ENCODE measurements at regions not wholly inside any gene's neighbourhood (a gene's known extent, or its start where the extent isn't known, plus 50 kb on each side); places are given as distances from the start of the nearest gene placed in this dataset.

- no peak for TF ChIP-seq FOXK1 (CRISPR knock-in tag; IDR thresholded peaks at IDR 0.05)
- no peak for TF ChIP-seq ZNF263 (CRISPR knock-in tag; IDR thresholded peaks at IDR 0.05; ENCODE audit: low read depth)
- TF ChIP-seq TEAD1 (CRISPR knock-in tag; IDR thresholded peaks at IDR 0.05): no peak
These were observed 303.9 kb downstream of the FZD1 start (continued) for GRCh38 chr7:91568138-91568537.

DNA sequence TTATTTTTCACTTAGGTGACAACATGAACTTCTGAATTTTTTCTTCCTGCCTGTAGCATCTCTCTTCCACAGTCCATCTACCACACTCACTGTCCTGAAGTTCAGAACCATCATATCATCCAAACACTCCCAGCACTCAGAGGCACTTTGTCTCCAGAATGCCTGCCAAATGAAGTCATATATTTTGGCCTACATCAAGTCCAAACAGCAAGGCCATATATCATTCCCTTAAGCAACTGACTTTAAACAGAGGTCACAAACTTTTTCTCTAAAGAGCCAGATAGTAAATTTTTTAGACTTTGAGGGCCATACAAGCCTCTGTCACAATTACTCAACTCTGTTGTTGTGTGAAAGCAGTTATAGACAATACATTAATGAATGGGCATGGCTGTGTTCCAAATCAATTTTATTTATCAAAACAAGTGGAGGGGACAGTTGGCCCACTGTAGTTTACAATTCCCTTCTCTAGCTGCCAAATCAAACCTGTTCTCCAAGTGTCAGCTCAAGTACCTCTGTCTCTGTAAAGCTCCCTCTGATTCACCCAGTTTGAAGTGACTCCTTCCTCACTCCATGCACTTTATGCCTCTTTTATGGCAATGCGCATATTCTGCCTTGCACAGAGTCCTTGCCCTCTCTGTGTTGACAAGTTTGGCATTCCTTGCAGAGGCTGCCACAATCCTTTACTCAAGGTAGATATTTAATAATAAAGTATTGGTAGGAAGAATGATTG lies 305.7 kb downstream of the FZD1 start:
- Mint-ChIP-seq H3K27me3 (ENCODE audit: low read depth) (no peaks in the 10 kb centered on the region), H3K36me3 (no peaks in the 10 kb centered on the region), H3K9me3 (no peaks in the 10 kb centered on the region), H3K27ac (no peak overlapping the region), H3K4me3 (no peak overlapping the region), H3K4me1 (peaks cover 35% of the 10 kb centered on the region)
- DNase-seq (ENCODE audit: low spot score) (no peak), ATAC-seq (peak; percentile 46)
- CTCF ChIA-PET: no interaction called here
- no peak for TF ChIP-seq TEAD4 (CRISPR knock-in tag; IDR thresholded peaks at IDR 0.05)
- TF ChIP-seq OVOL2 (CRISPR knock-in tag; IDR thresholded peaks at IDR 0.05; ENCODE audit: borderline replicate concordance): no peak
- TF ChIP-seq TP53 (CRISPR knock-in tag; IDR thresholded peaks at IDR 0.05): no peak
- TF ChIP-seq E2F5 (CRISPR knock-in tag; IDR thresholded peaks at IDR 0.05): no peak
- no peak for TF ChIP-seq CDX4 (CRISPR knock-in tag; IDR thresholded peaks at IDR 0.05; ENCODE audit: borderline replicate concordance)
- TF ChIP-seq ATF1 (CRISPR knock-in tag; IDR thresholded peaks at IDR 0.05): no peak
- TF ChIP-seq ZNF671 (CRISPR knock-in tag; IDR thresholded peaks at IDR 0.05): no peak
- TF ChIP-seq FOXJ3 (CRISPR knock-in tag; IDR thresholded peaks at IDR 0.05; ENCODE audit: borderline replicate concordance): no peak
- TF ChIP-seq ESRRA (CRISPR knock-in tag; IDR thresholded peaks at IDR 0.05; ENCODE audit: borderline replicate concordance): no peak
- TF ChIP-seq ATF2 (CRISPR knock-in tag; IDR thresholded peaks at IDR 0.05; ENCODE audit: borderline replicate concordance, low read depth): no peak
- TF ChIP-seq, protein P1, sequence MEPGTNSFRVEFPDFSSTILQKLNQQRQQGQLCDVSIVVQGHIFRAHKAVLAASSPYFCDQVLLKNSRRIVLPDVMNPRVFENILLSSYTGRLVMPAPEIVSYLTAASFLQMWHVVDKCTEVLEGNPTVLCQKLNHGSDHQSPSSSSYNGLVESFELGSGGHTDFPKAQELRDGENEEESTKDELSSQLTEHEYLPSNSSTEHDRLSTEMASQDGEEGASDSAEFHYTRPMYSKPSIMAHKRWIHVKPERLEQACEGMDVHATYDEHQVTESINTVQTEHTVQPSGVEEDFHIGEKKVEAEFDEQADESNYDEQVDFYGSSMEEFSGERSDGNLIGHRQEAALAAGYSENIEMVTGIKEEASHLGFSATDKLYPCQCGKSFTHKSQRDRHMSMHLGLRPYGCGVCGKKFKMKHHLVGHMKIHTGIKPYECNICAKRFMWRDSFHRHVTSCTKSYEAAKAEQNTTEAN (CRISPR knock-in tag; IDR thresholded peaks at IDR 0.05): no peak
- no peak for TF ChIP-seq FOXP4 (CRISPR knock-in tag; IDR thresholded peaks at IDR 0.05)
- TF ChIP-seq CBFB (CRISPR knock-in tag; IDR thresholded peaks at IDR 0.05; ENCODE audit: low read depth): no peak
- TF ChIP-seq PRRX2 (CRISPR knock-in tag; IDR thresholded peaks at IDR 0.05): no peak
- TF ChIP-seq NR2C2 (CRISPR knock-in tag; IDR thresholded peaks at IDR 0.05): no peak
- TF ChIP-seq, protein P2, sequence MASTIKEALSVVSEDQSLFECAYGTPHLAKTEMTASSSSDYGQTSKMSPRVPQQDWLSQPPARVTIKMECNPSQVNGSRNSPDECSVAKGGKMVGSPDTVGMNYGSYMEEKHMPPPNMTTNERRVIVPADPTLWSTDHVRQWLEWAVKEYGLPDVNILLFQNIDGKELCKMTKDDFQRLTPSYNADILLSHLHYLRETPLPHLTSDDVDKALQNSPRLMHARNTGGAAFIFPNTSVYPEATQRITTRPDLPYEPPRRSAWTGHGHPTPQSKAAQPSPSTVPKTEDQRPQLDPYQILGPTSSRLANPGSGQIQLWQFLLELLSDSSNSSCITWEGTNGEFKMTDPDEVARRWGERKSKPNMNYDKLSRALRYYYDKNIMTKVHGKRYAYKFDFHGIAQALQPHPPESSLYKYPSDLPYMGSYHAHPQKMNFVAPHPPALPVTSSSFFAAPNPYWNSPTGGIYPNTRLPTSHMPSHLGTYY (CRISPR knock-in tag; IDR thresholded peaks at IDR 0.05): no peak
- TF ChIP-seq, protein P3, sequence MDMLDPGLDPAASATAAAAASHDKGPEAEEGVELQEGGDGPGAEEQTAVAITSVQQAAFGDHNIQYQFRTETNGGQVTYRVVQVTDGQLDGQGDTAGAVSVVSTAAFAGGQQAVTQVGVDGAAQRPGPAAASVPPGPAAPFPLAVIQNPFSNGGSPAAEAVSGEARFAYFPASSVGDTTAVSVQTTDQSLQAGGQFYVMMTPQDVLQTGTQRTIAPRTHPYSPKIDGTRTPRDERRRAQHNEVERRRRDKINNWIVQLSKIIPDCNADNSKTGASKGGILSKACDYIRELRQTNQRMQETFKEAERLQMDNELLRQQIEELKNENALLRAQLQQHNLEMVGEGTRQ (CRISPR knock-in tag; IDR thresholded peaks at IDR 0.05): no peak
- POLR2A ChIA-PET: no interaction called here
